RWPE2 (cell line): ENCODE measurements at regions not wholly inside any gene's neighbourhood (a gene's known extent, or its start where the extent isn't known, plus 50 kb on each side); places are given as distances from the start of the nearest gene placed in this dataset.

ENCODE experiments used
- ATAC-seq: fragments of 200-7000 bp; cut with Tn5 transposase; 3 replicates; pipeline ENCODE4 v1.9.1; 2021; ENCODE audit warnings: low read depth
- DNase-seq: peaks from one replicate; pipeline ENCODE4 v3.0.0-alpha.2; 2020; ENCODE audit warnings: low spot score
- H3K27ac ChIP-seq: fragments of 450-650 bp; 2 replicates; pipeline ENCODE4 v1.5.1; 2017; ENCODE audit warnings: mild to moderate bottlenecking; ENCODE audit not compliant: poor library complexity, severe bottlenecking
- H3K27me3 ChIP-seq: fragments of 250-450 bp; sonication (Bioruptor Pico); 2 replicates; pipeline ENCODE4 v1.5.1; 2021; ENCODE audit warnings: mild to moderate bottlenecking, moderate library complexity; ENCODE audit not compliant: insufficient read depth, poor library complexity, severe bottlenecking
- H3K36me3 ChIP-seq: fragments of 250-450 bp; sonication (Bioruptor Pico); 2 replicates; pipeline ENCODE4 v1.5.1; 2020; ENCODE audit warnings: low read depth, mild to moderate bottlenecking, moderate library complexity
- H3K4me1 ChIP-seq: fragments of 250-450 bp; sonication (Bioruptor Pico); 2 replicates; pipeline ENCODE4 v1.5.1; 2021; ENCODE audit warnings: mild to moderate bottlenecking, moderate library complexity; ENCODE audit not compliant: insufficient read depth, poor library complexity, severe bottlenecking
- H3K4me3 ChIP-seq: fragments of 250-450 bp; sonication (Bioruptor Pico); 2 replicates; pipeline ENCODE4 v1.5.1; 2021; ENCODE audit warnings: mild to moderate bottlenecking, moderate library complexity; ENCODE audit not compliant: severe bottlenecking
- H3K9me3 ChIP-seq: fragments of 250-450 bp; sonication (Bioruptor Pico); 2 replicates; pipeline ENCODE4 v1.5.1; 2021; ENCODE audit warnings: mild to moderate bottlenecking, moderate library complexity; ENCODE audit not compliant: severe bottlenecking
- TF ChIP-seq, protein P1 (sequence below): fragments of 450-650 bp; IDR thresholded peaks from one replicate; pipeline ENCODE4 v1.5.1; 2017; ENCODE audit warnings: mild to moderate bottlenecking, moderate library complexity; ENCODE audit not compliant: poor library complexity, severe bottlenecking

DNA sequence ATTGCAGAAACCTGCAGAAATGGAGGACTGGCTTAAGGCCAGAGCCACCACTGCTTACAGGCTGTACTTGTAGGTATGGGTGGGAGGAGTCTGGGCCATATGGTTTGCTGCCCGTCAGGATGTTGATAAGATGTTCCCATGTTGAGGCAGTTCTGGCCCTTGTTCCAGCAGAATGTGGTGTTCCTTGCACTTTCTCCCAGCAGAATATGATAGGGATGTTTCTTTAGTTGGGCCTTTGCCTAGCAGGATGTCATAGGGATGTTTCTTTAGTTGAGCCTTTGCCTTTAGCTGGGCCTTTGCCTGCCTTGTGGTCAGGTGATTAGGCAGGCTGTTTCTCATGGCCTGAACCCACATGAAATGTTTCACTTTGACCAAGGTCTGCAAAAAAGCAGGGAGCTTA is 139.1 kb upstream of the PAQR3 start:
- Histone ChIP-seq H3K27me3 (no peaks in the 10 kb centered on the region), H3K9me3 (no peaks in the 10 kb centered on the region), H3K4me1 (no peaks in the 10 kb centered on the region), H3K36me3 (no peaks in the 10 kb centered on the region), H3K27ac (no peak overlapping the region), H3K4me3 (no peak overlapping the region)
- no peak for DNase-seq
- TF ChIP-seq, protein P1, sequence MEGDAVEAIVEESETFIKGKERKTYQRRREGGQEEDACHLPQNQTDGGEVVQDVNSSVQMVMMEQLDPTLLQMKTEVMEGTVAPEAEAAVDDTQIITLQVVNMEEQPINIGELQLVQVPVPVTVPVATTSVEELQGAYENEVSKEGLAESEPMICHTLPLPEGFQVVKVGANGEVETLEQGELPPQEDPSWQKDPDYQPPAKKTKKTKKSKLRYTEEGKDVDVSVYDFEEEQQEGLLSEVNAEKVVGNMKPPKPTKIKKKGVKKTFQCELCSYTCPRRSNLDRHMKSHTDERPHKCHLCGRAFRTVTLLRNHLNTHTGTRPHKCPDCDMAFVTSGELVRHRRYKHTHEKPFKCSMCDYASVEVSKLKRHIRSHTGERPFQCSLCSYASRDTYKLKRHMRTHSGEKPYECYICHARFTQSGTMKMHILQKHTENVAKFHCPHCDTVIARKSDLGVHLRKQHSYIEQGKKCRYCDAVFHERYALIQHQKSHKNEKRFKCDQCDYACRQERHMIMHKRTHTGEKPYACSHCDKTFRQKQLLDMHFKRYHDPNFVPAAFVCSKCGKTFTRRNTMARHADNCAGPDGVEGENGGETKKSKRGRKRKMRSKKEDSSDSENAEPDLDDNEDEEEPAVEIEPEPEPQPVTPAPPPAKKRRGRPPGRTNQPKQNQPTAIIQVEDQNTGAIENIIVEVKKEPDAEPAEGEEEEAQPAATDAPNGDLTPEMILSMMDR: no peak
- no peak for ATAC-seq

DNA sequence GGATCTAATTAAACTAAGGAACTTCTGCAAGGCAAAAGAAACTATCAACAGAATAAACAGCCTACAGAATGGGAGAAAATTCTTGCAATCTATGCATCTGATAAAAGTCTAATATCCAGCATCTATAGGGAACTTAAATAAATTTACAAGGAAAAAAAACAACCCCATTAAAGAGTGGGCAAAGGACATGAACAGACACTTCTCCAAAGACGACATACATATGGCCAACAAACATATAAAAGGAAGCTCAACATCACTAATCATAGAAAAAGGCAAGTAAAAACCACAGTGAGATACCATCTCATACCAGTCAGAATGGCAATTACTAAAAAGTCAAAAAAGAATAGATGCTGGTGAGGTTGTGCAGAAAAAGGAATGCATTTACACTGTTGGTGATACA is 134.8 kb upstream of the PAQR3 start:
- H3K4me1 ChIP-seq: no peaks in the 10 kb centered on the region
- no peak for DNase-seq
- H3K27me3 ChIP-seq: no peaks in the 10 kb centered on the region
- no peak for ATAC-seq
- no peak overlapping the region for H3K4me3 ChIP-seq
- no peaks in the 10 kb centered on the region for H3K9me3 ChIP-seq
- TF ChIP-seq, protein P1: no peak
- H3K27ac ChIP-seq: no peak overlapping the region
- H3K36me3 ChIP-seq: no peaks in the 10 kb centered on the region

DNA sequence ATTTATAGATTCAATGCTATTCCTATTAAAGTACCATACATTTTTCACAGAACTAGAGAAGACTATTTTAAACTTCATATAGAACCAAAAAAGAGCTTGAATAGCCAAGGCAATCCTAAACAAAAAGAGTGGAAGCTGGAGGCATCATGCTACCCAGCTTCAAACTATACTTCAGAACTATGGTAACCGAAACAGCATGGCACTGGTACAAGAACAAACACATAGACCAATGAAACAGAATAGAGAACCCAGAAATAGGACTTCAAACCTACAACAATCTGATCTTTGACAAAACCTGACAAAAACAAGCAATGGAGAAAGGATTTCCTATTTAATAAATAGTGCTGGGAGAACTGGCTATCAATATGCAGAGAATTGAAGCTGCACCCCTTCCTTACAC is 134.2 kb upstream of the PAQR3 start:
- no peaks in the 10 kb centered on the region for H3K36me3 ChIP-seq
- DNase-seq (no peak), ATAC-seq (no peak)
- no peak overlapping the region for H3K27ac ChIP-seq
- TF ChIP-seq, protein P1: no peak
- no peaks in the 10 kb centered on the region for H3K4me1 ChIP-seq
- H3K27me3 ChIP-seq: no peaks in the 10 kb centered on the region
- H3K4me3 ChIP-seq: no peak overlapping the region
- H3K9me3 ChIP-seq: no peaks in the 10 kb centered on the region

DNA sequence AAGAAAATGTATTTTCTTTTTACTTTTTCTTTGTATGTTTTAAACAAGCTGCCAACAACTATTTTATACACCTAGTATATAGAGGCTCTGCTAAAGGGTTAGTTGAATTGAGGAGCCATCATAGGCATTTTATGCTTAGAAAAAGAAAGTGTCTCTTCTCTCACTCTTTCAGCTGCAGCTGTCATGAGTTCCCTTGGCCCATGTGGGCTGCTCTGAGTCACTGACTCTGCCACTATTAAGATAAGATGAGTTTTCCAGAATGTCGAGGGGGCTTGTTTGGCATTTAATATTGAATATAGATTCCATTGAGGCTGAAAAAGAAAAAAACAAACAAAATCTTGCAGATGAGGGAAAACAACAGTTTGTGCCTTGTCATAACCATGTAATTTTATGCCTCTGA is 126.0 kb upstream of the PAQR3 start:
- DNase-seq (no peak), ATAC-seq (no peak)
- Histone ChIP-seq H3K27ac (no peak overlapping the region), H3K9me3 (no peaks in the 10 kb centered on the region), H3K27me3 (peaks cover 5% of the 10 kb centered on the region), H3K4me3 (no peak overlapping the region), H3K36me3 (no peaks in the 10 kb centered on the region), H3K4me1 (no peaks in the 10 kb centered on the region)
- TF ChIP-seq, protein P1: no peak

DNA sequence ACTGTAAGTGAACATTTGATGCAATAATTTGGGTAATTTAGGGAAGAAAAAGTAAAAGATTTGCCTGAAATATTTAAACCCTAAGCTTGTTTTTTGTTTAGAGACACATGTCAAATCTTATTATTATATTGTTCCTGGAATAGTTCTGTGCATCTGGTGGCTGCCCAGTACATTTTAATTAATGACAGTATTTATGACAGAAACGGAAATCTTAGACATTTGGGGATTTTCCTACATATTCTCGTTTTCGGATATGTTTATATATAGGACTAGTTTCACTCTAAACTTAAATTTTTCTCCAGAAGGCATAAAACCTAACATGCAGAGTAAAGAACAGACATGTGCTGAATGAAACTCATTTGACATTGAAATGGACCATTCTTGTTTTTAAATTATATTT is 125.6 kb upstream of the PAQR3 start:
- Histone ChIP-seq H3K4me3 (no peak overlapping the region), H3K27me3 (peaks cover 5% of the 10 kb centered on the region)
- no peak for DNase-seq

More for the DNA sequence above, 125.6 kb upstream of the PAQR3 start:
- Histone ChIP-seq H3K36me3 (no peaks in the 10 kb centered on the region), H3K4me1 (no peaks in the 10 kb centered on the region), H3K27ac (no peak overlapping the region), H3K9me3 (no peaks in the 10 kb centered on the region)
- TF ChIP-seq, protein P1: no peak
- ATAC-seq: no peak
